ENCODE measurements at regions not wholly inside any gene's neighbourhood (a gene's known extent, or its start where the extent isn't known, plus 50 kb on each side); places are given as distances from the start of the nearest gene placed in this dataset.

DNA sequence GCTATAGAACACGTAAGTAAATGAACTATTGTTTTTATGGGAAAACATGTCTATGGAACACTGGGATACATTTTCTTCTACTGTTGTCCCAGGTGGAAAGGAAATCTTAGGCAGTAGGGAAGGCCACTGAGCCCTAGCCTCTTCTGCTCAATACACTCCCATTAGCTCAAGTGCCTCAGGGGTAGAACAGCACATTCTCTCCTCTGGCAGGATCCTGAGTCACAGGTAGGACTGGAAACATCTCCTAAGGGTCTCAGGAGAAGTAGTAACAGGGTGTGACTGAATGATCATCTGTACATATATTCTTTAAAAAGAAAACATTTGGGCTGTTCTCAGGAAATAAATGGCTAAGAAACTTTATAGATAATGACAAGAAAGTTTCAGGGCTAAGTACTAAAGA is 175.6 kb upstream of the ESRRG start:
- H3K36me3 ChIP-seq: no peaks in the 10 kb centered on the region
- H3K27ac ChIP-seq: no peak overlapping the region
- H3K9me3 ChIP-seq: no peaks in the 10 kb centered on the region
- no peaks in the 10 kb centered on the region for H3K27me3 ChIP-seq
- TF ChIP-seq, protein P1, sequence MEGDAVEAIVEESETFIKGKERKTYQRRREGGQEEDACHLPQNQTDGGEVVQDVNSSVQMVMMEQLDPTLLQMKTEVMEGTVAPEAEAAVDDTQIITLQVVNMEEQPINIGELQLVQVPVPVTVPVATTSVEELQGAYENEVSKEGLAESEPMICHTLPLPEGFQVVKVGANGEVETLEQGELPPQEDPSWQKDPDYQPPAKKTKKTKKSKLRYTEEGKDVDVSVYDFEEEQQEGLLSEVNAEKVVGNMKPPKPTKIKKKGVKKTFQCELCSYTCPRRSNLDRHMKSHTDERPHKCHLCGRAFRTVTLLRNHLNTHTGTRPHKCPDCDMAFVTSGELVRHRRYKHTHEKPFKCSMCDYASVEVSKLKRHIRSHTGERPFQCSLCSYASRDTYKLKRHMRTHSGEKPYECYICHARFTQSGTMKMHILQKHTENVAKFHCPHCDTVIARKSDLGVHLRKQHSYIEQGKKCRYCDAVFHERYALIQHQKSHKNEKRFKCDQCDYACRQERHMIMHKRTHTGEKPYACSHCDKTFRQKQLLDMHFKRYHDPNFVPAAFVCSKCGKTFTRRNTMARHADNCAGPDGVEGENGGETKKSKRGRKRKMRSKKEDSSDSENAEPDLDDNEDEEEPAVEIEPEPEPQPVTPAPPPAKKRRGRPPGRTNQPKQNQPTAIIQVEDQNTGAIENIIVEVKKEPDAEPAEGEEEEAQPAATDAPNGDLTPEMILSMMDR (IDR thresholded peaks at IDR 0.05): no peak
- H3K4me3 ChIP-seq (ENCODE audit: low read depth in 1 of 2, low read length in 1 of 2): no peak overlapping the region
- no peaks in the 10 kb centered on the region for H3K4me1 ChIP-seq (ENCODE audit: control insufficient read depth in 1 of 2, insufficient read depth in 1 of 2, low read depth in 1 of 2, low read length in 1 of 2)

DNA sequence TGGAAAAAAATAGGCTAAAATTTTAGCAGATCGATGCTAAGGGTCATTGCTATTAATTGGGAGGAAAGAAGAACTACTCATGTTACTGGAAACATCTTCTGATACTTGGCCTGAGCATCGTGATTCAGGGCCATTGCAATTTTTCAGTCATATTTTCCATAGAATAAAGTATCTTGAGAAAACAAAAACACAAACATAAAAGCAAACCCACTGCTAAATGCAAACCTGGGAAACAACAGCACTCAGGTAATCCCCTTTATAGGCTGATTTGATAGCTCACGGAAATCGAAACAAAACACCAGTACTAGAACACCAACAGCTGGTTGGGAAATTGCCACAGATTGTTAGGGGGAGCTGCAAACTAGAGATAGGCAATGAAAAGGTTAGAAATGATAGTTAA is 172.9 kb upstream of the ESRRG start:
- no peaks in the 10 kb centered on the region for H3K4me1 ChIP-seq (ENCODE audit: control insufficient read depth in 1 of 2, insufficient read depth in 1 of 2, low read depth in 1 of 2, low read length in 1 of 2)
- TF ChIP-seq, protein P1 (IDR thresholded peaks at IDR 0.05): no peak
- no peaks in the 10 kb centered on the region for H3K36me3 ChIP-seq
- H3K9me3 ChIP-seq: no peaks in the 10 kb centered on the region
- H3K4me3 ChIP-seq (ENCODE audit: low read depth in 1 of 2, low read length in 1 of 2): no peak overlapping the region
- no peaks in the 10 kb centered on the region for H3K27me3 ChIP-seq
- H3K27ac ChIP-seq: no peak overlapping the region

DNA sequence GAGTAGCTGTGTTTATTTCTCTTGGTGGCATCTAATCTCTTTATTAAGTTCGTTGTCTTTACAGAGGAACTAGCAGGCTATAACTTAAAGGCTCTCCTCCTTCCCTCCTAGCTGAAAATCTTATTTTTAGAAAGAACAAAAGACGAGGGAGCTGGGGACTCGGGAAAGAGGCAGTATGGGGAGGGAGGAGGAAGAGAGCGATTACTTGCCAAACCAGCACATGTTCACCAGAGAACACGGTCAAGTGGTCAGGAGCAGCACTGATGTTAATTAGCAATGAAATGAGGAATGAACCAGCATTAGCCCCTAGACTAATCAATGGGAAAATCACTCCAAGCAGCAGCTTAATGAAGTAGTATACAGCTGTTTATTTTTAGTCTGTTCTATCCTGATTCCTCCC is 171.3 kb upstream of the ESRRG start:
- Histone ChIP-seq H3K9me3 (no peaks in the 10 kb centered on the region), H3K4me3 (ENCODE audit: low read depth in 1 of 2, low read length in 1 of 2) (no peak overlapping the region), H3K36me3 (no peaks in the 10 kb centered on the region), H3K27ac (no peak overlapping the region), H3K27me3 (no peaks in the 10 kb centered on the region), H3K4me1 (ENCODE audit: control insufficient read depth in 1 of 2, insufficient read depth in 1 of 2, low read depth in 1 of 2, low read length in 1 of 2) (no peaks in the 10 kb centered on the region)
- TF ChIP-seq, protein P1 (IDR thresholded peaks at IDR 0.05): no peak

DNA sequence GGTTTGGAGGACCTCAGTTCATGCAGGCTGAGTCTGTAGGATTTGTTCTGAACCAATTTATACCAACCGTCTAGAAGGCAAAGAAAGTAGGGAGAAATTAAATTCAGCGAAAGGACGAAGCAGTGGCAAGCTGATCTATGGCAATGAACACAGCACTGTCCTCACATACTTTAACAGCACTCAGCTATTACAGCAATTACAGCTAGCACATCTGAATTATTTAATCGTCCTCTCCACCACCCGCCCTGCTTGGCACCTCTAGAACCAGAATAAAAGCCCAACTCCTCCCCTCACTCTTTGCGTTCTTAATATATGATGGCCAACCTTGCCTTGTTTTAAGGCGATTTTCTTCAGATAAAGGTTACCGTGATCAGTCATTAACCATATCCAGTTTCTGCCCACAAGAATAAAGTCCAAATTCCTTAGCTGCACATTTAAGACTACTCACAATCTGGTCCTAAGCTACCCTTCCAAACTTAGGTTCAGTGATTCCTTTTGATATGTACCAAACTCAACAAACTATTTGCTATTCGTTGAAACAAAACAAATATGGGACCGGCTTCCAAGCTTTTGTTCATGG is 169.4 kb upstream of the ESRRG start:
- TF ChIP-seq, protein P1 (IDR thresholded peaks at IDR 0.05): no peak
- Histone ChIP-seq H3K27me3 (no peaks in the 10 kb centered on the region), H3K27ac (no peak overlapping the region), H3K9me3 (no peaks in the 10 kb centered on the region), H3K4me3 (ENCODE audit: low read depth in 1 of 2, low read length in 1 of 2) (no peak overlapping the region), H3K36me3 (no peaks in the 10 kb centered on the region), H3K4me1 (ENCODE audit: control insufficient read depth in 1 of 2, insufficient read depth in 1 of 2, low read depth in 1 of 2, low read length in 1 of 2) (no peaks in the 10 kb centered on the region)

DNA sequence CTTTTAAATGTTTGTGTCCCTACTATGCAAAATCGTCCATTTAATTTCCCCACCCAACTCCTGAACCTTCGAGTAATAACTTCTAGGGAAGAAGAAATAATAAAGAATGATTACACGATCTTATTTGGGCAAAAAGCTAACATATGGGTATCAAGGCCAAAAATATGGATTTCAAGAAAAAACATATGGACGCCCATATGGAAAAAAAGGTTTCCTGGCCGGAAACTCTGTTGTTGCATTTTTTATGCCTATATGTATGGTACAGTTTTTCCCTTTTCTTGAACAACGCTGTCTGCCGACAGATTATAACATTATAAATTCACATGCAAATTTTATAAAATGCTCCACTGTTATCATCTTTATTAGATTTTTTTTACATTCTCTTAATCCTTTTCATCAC is 167.6 kb upstream of the ESRRG start:
- no peak overlapping the region for H3K27ac ChIP-seq
- no peaks in the 10 kb centered on the region for H3K36me3 ChIP-seq
- no peaks in the 10 kb centered on the region for H3K9me3 ChIP-seq
- no peaks in the 10 kb centered on the region for H3K27me3 ChIP-seq
- TF ChIP-seq, protein P1 (IDR thresholded peaks at IDR 0.05): no peak
- no peaks in the 10 kb centered on the region for H3K4me1 ChIP-seq (ENCODE audit: control insufficient read depth in 1 of 2, insufficient read depth in 1 of 2, low read depth in 1 of 2, low read length in 1 of 2)
- H3K4me3 ChIP-seq (ENCODE audit: low read depth in 1 of 2, low read length in 1 of 2): no peak overlapping the region

DNA sequence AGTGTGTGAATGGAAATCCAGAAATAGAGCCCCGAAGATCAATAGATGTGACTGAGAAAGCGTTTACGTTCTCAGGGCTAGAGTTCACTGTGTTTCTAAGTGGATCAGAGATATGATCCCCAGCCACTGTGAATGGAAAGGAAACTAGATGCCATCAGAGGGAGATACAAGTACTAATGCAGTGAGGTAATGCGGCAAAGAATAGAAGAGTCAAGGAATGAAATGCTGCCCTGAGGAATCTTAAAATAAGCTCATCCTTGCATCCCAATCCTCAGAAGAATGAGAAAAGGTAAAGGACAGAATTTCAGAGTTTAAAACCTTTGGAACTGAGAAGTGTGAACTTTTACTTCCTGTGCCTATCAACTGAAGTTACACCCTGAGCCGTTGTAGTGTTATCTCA is 165.5 kb upstream of the ESRRG start:
- H3K4me1 ChIP-seq (ENCODE audit: control insufficient read depth in 1 of 2, insufficient read depth in 1 of 2, low read depth in 1 of 2, low read length in 1 of 2): no peaks in the 10 kb centered on the region
- no peaks in the 10 kb centered on the region for H3K36me3 ChIP-seq
- H3K27me3 ChIP-seq: no peaks in the 10 kb centered on the region
- no peak overlapping the region for H3K4me3 ChIP-seq (ENCODE audit: low read depth in 1 of 2, low read length in 1 of 2)
- H3K27ac ChIP-seq: no peak overlapping the region
- TF ChIP-seq, protein P1 (IDR thresholded peaks at IDR 0.05): no peak
- no peaks in the 10 kb centered on the region for H3K9me3 ChIP-seq
